ENCODE measurements at regions not wholly inside any gene's neighbourhood (a gene's known extent, or its start where the extent isn't known, plus 50 kb on each side); places are given as distances from the start of the nearest gene placed in this dataset.

- no peaks in the 10 kb centered on the region for H3K27me3 ChIP-seq
- no peaks in the 10 kb centered on the region for H3K4me1 ChIP-seq
- H3K36me3 ChIP-seq = no peaks in the 10 kb centered on the region
- no peak for DNase-seq (ENCODE audit: extremely low spot score in 2 of 2)
- TF ChIP-seq POLR2A (IDR thresholded peaks at IDR 0.05) = no peak
- TF ChIP-seq CTCF (IDR thresholded peaks at IDR 0.05) = no peak
- TF ChIP-seq POLR2AphosphoS5 (IDR thresholded peaks at IDR 0.05; ENCODE audit: insufficient read depth in 1 of 2, low read depth in 1 of 2) = no peak
- no peak overlapping the region for H3K4me3 ChIP-seq
- H3K9me3 ChIP-seq = no peaks in the 10 kb centered on the region
- intact Hi-C loops (cut with DNase I) = no loop called here
- no peak overlapping the region for H3K27ac ChIP-seq
These were observed 1118.1 kb downstream of the TAF11L14 start for GRCh38 chr5:18752317-18752716.

GRCh38 chr5:18754201-18754600 is 1119.9 kb downstream of the TAF11L14 start:
- Histone ChIP-seq H3K4me3 (no peak overlapping the region), H3K36me3 (no peaks in the 10 kb centered on the region), H3K4me1 (no peaks in the 10 kb centered on the region), H3K27me3 (no peaks in the 10 kb centered on the region), H3K9me3 (no peaks in the 10 kb centered on the region), H3K27ac (no peak overlapping the region)
- no peak for DNase-seq (ENCODE audit: extremely low spot score in 2 of 2)
- TF ChIP-seq POLR2A (IDR thresholded peaks at IDR 0.05) (no peak), POLR2AphosphoS5 (IDR thresholded peaks at IDR 0.05; ENCODE audit: insufficient read depth in 1 of 2, low read depth in 1 of 2) (no peak), CTCF (IDR thresholded peaks at IDR 0.05) (no peak)
- intact Hi-C loops (cut with DNase I) = no loop called here

GRCh38 chr5:18761801-18762200 is 1127.5 kb downstream of the TAF11L14 start:
- Histone ChIP-seq H3K9me3 (no peaks in the 10 kb centered on the region), H3K36me3 (no peaks in the 10 kb centered on the region), H3K27me3 (no peaks in the 10 kb centered on the region), H3K4me1 (no peaks in the 10 kb centered on the region), H3K4me3 (no peak overlapping the region), H3K27ac (no peak overlapping the region)
- no peak for DNase-seq (ENCODE audit: extremely low spot score in 2 of 2)
- intact Hi-C loops (cut with DNase I) = no loop called here
- TF ChIP-seq CTCF (IDR thresholded peaks at IDR 0.05) (no peak), POLR2AphosphoS5 (IDR thresholded peaks at IDR 0.05; ENCODE audit: insufficient read depth in 1 of 2, low read depth in 1 of 2) (no peak), POLR2A (IDR thresholded peaks at IDR 0.05) (no peak)

GRCh38 chr5:18764161-18764560 is 1129.9 kb downstream of the TAF11L14 start:
- TF ChIP-seq CTCF (IDR thresholded peaks at IDR 0.05) (no peak), POLR2A (IDR thresholded peaks at IDR 0.05) (no peak), POLR2AphosphoS5 (IDR thresholded peaks at IDR 0.05; ENCODE audit: insufficient read depth in 1 of 2, low read depth in 1 of 2) (no peak)
- Histone ChIP-seq H3K9me3 (no peaks in the 10 kb centered on the region), H3K4me3 (no peak overlapping the region), H3K27me3 (no peaks in the 10 kb centered on the region), H3K4me1 (no peaks in the 10 kb centered on the region), H3K27ac (no peak overlapping the region), H3K36me3 (no peaks in the 10 kb centered on the region)
- intact Hi-C loops (cut with DNase I) = no loop called here
- no peak for DNase-seq (ENCODE audit: extremely low spot score in 2 of 2)

GRCh38 chr5:18765304-18765703 is 1131.0 kb downstream of the TAF11L14 start:
- no peak for DNase-seq (ENCODE audit: extremely low spot score in 2 of 2)
- Histone ChIP-seq H3K4me3 (no peak overlapping the region), H3K4me1 (no peaks in the 10 kb centered on the region), H3K27me3 (no peaks in the 10 kb centered on the region), H3K27ac (no peak overlapping the region), H3K36me3 (no peaks in the 10 kb centered on the region), H3K9me3 (no peaks in the 10 kb centered on the region)
- TF ChIP-seq CTCF (IDR thresholded peaks at IDR 0.05) (no peak), POLR2AphosphoS5 (IDR thresholded peaks at IDR 0.05; ENCODE audit: insufficient read depth in 1 of 2, low read depth in 1 of 2) (no peak)
- intact Hi-C loops (cut with DNase I) = no loop called here

Data from vagina (tissue), 2 donors.